Fibroblast of mammary gland (primary cell): ENCODE measurements at regions not wholly inside any gene's neighbourhood (a gene's known extent, or its start where the extent isn't known, plus 50 kb on each side); places are given as distances from the start of the nearest gene placed in this dataset.

ENCODE experiments used
- DNase-seq: peaks from one replicate; pipeline ENCODE4 v3.0.0-alpha.2; 2010; ENCODE audit warnings: low read depth
- H3K4me3 ChIP-seq: 2 replicates; pipeline ENCODE4 v1.5.1; 2011; ENCODE audit warnings: low read depth, mild to moderate bottlenecking, low read length, moderate library complexity; ENCODE audit not compliant: control insufficient read depth
- CTCF ChIP-seq: conservative IDR thresholded peaks from 2 replicates; pipeline ENCODE4 v1.5.1; 2011; ENCODE audit warnings: low read depth, low read length, inconsistent platforms; ENCODE audit not compliant: control insufficient read depth, insufficient read depth

GRCh38 chr22:47448231-47449223, 686.1 kb downstream of the TBC1D22A start:
- no peak for DNase-seq
- TF ChIP-seq CTCF = no peak
- no peak overlapping the region for H3K4me3 ChIP-seq

GRCh38 chr22:47446821-47447810, 684.7 kb downstream of the TBC1D22A start:
- H3K4me3 ChIP-seq = no peak overlapping the region
- DNase-seq = no peak
- no peak for TF ChIP-seq CTCF

GRCh38 chr22:47446331-47446730, 683.9 kb downstream of the TBC1D22A start:
- DNase-seq = no peak
- no peak for TF ChIP-seq CTCF
- no peak overlapping the region for H3K4me3 ChIP-seq

DNA sequence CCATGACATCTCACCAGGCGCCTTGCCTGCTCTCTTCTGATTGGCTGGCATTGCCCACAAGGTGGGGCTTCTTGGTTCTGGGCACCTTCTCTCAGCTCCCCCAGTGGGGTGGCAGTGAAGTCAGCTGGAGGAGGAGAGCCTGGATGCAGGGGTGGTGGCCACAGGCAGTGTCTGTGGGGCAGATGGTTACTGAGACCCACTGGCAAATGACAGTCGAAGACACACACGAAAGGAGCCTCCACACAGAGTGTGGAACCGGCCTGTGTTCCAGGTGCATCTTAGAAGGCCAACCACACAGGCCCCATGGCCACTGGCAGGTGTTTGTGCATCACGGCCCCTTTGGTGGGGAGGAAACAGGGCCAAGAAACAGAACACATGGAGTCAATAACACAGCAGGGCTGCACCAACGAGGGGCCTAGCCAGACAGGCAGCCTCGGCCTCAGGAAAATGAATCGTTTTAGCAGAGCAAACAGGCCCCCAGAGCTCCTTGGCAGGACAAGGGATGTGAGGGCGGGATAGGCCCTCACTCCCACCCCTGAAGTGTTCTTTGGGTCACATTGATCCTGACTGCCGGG, 683.4 kb downstream of the TBC1D22A start:
- H3K4me3 ChIP-seq = no peak overlapping the region
- no peak for TF ChIP-seq CTCF
- DNase-seq = no peak

DNA sequence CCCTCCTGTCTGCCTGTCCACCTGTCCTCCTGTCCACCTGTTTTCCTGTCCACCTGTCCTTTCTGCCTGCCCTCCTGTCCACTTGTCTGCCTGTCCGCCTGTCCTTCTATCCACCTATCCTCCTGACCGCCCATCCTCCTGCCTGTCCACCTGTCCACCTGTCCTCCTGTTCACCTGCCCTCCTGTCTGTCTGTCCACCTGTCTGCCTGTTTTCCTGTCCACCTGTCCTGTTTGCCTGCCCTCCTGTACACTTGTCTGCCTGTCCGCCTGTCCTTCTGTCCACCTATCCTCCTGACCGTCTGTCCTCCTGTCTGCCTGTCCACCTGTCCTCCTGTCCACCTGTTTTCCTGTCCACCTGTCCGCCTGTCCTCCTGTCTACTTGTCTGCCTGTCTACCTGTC, 682.8 kb downstream of the TBC1D22A start:
- DNase-seq = no peak
- no peak overlapping the region for H3K4me3 ChIP-seq
- TF ChIP-seq CTCF = no peak

GRCh38 chr22:47444746-47445065, 682.3 kb downstream of the TBC1D22A start:
- DNase-seq = no peak
- TF ChIP-seq CTCF = no peak
- no peak overlapping the region for H3K4me3 ChIP-seq
